GM06990 (cell line): ENCODE measurements at regions not wholly inside any gene's neighbourhood (a gene's known extent, or its start where the extent isn't known, plus 50 kb on each side); places are given as distances from the start of the nearest gene placed in this dataset.

Experiments
- DNase-seq: peaks from one replicate; pipeline ENCODE4 v3.0.0-alpha.2; 2011; ENCODE audit not compliant: insufficient read length; ENCODE audit errors: extremely low read depth
- H3K27me3 ChIP-seq: replicated peaks from 2 replicates; pipeline ENCODE4 v1.6.0; 2011; ENCODE audit warnings: low read length; ENCODE audit not compliant: control insufficient read depth, insufficient read depth
- H3K36me3 ChIP-seq: 2 replicates; pipeline ENCODE4 v1.5.1; 2011; ENCODE audit warnings: low read length; ENCODE audit not compliant: control insufficient read depth, insufficient read depth
- H3K4me3 ChIP-seq: replicated peaks from 2 replicates; pipeline ENCODE4 v1.5.1; 2011; ENCODE audit warnings: low read depth, mild to moderate bottlenecking, control low read depth, low read length
- CTCF ChIP-seq: IDR thresholded peaks from 2 replicates; pipeline ENCODE4 v1.5.1; 2011; ENCODE audit warnings: low read length, control low read depth, mild to moderate bottlenecking, inconsistent platforms; ENCODE audit not compliant: insufficient read depth, poor library complexity, severe bottlenecking

- Histone ChIP-seq H3K36me3 (no peaks in the 10 kb centered on the region), H3K4me3 (no peak overlapping the region), H3K27me3 (no peaks in the 10 kb centered on the region; the same call in 1 of the 2 replicates)
- no peak for TF ChIP-seq CTCF
- DNase-seq, result no peak
Observed at GRCh38 chr2:237196866-237197618, 111.4 kb downstream of the COPS8 start.

DNA sequence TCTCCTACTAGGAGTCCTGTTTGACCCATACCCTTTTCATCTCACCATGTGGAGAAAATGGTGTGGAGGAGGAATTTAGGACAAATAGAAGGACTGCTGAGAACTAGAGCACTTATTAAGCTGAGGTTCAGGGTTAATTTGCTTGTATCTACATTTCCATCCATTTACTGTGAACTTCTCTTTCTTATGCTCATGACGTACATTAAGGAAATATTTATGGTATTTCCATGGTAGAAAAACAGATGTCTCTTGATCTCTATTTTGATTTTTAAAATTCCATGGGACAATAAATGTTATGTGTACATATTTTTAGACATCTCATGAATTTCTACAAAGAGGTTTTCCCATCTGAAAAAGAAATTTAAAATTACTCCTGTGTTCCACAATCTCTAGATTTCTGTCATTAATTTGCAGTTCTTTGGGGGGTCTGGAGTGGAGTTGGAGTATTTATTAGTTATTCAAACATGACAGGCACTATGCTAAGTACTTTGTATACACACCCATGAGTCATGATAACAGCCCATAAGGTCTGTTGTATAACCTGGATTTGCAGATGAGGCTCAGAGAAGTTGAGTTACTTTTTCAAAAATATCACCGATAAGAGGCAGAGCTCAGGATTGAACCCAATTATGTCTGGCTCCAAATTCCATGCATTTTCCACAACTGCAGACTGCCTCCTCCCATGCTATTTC lies 112.6 kb downstream of the COPS8 start:
- no peak for DNase-seq

GRCh38 chr2:237199082-237199481 lies 113.4 kb downstream of the COPS8 start:
- no peak for TF ChIP-seq CTCF

More for the DNA sequence above, 112.6 kb downstream of the COPS8 start:
- TF ChIP-seq CTCF, result no peak
- no peaks in the 10 kb centered on the region; the same call in 1 of the 2 replicates for H3K27me3 ChIP-seq
- H3K36me3 ChIP-seq, result no peaks in the 10 kb centered on the region
- H3K4me3 ChIP-seq, result no peak overlapping the region

GRCh38 chr2:237199577-237199976 lies 113.9 kb downstream of the COPS8 start:
- DNase-seq, result no peak
- no peak for TF ChIP-seq CTCF
- Histone ChIP-seq H3K27me3 (no peaks in the 10 kb centered on the region; the same call in 1 of the 2 replicates), H3K4me3 (no peak overlapping the region), H3K36me3 (no peaks in the 10 kb centered on the region)

More at GRCh38 chr2:237199082-237199481, 113.4 kb downstream of the COPS8 start:
- H3K4me3 ChIP-seq, result no peak overlapping the region
- no peak for DNase-seq
- no peaks in the 10 kb centered on the region for H3K36me3 ChIP-seq
- no peaks in the 10 kb centered on the region; the same call in 1 of the 2 replicates for H3K27me3 ChIP-seq

DNA sequence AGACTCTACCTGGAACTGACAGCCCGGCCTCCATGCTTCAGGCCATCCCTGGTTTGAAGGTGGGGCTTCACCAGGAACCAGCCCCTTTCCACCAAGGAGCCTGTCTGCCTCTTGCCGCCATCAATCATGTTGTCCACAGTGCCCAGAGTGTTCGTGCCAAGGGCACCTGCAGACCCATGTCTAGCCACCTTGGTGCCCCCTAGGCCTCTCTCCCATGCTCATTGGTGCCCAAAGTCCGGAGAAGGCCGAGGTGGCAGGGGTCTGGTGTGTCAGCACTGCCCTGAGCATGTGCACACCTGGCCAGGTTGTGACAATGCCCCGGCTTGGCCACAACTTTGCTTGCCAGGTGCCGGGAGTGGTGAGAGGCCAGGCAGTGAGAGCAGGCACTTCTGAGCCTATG lies 114.8 kb downstream of the COPS8 start:
- no peak for DNase-seq
- Histone ChIP-seq H3K4me3 (no peak overlapping the region), H3K36me3 (no peaks in the 10 kb centered on the region), H3K27me3 (no peaks in the 10 kb centered on the region; the same call in 1 of the 2 replicates)
- no peak for TF ChIP-seq CTCF
